ENCODE measurements at regions not wholly inside any gene's neighbourhood (a gene's known extent, or its start where the extent isn't known, plus 50 kb on each side); places are given as distances from the start of the nearest gene placed in this dataset.

DNA sequence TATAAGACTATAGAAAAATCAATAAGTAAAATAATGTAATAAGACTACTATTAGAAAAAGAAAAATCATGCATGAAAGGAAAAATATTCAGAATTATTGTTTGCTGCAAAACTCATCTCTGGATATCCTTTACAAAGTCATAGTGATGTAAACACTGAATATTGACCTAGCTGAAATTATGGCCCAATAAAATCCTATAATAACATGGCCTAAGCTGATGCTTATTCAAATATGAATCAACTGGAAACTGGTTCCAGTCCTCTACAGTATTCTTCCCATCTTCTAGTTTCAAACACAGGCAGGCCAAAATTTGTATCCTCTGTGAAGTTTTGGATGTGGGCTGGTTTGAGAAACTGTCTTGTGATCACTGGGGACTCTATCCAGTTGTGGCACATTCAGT lies 134.5 kb downstream of the CNTN3 start:
- TF ChIP-seq, protein P1, sequence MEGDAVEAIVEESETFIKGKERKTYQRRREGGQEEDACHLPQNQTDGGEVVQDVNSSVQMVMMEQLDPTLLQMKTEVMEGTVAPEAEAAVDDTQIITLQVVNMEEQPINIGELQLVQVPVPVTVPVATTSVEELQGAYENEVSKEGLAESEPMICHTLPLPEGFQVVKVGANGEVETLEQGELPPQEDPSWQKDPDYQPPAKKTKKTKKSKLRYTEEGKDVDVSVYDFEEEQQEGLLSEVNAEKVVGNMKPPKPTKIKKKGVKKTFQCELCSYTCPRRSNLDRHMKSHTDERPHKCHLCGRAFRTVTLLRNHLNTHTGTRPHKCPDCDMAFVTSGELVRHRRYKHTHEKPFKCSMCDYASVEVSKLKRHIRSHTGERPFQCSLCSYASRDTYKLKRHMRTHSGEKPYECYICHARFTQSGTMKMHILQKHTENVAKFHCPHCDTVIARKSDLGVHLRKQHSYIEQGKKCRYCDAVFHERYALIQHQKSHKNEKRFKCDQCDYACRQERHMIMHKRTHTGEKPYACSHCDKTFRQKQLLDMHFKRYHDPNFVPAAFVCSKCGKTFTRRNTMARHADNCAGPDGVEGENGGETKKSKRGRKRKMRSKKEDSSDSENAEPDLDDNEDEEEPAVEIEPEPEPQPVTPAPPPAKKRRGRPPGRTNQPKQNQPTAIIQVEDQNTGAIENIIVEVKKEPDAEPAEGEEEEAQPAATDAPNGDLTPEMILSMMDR (IDR thresholded peaks at IDR 0.05) = no peak
- TF ChIP-seq POLR2A (IDR thresholded peaks at IDR 0.05; ENCODE audit: low read depth) (no peak), POLR2AphosphoS5 (IDR thresholded peaks at IDR 0.05) (no peak)
